Lower leg skin (tissue), 4 donors: ENCODE measurements at regions not wholly inside any gene's neighbourhood (a gene's known extent, or its start where the extent isn't known, plus 50 kb on each side); places are given as distances from the start of the nearest gene placed in this dataset.

Source experiments
- DNase-seq, 2 donors: peaks; one replicate each; pipeline ENCODE4 v3.0.0-alpha.2; 2019; ENCODE audit warnings: low spot score in 2 of 2
- H3K4me3 ChIP-seq: fragments of 200-600 bp; sonication (generic); 2 replicates; pipeline ENCODE4 v1.5.1; 2017; ENCODE audit warnings: mild to moderate bottlenecking, low read depth; ENCODE audit not compliant: poor library complexity, severe bottlenecking
- POLR2A ChIP-seq, 2 donors: fragments of 450-650 bp; IDR thresholded peaks; one replicate each; pipeline ENCODE4 v1.6.1; 2016 to 2017; ENCODE audit warnings: antibody characterized with exemption in 2 of 2, mild to moderate bottlenecking in 1 of 2, moderate library complexity in 1 of 2
- whole genome bisulfite sequencing, 2 donors: methylation state at CpG; one replicate each; pipeline ENCODE4 v1.1.5; 2018; 5-methylcytosine and 5-hydroxymethylcytosine counted together
- intact Hi-C: fragments of 100-400 bp; cut with DNase I; formaldehyde crosslinking; loops from one replicate; pipeline ENCODE4 v1.15.0; 2023; ENCODE audit warnings: low total_unique reads
- TF ChIP-seq, protein P1 (sequence below), 3 donors: fragments of 450-650 bp; IDR thresholded peaks; one replicate each; pipeline ENCODE4 v1.5.1; 2016; ENCODE audit warnings: antibody characterized with exemption in 3 of 3, mild to moderate bottlenecking in 3 of 3, moderate library complexity in 2 of 3

DNA sequence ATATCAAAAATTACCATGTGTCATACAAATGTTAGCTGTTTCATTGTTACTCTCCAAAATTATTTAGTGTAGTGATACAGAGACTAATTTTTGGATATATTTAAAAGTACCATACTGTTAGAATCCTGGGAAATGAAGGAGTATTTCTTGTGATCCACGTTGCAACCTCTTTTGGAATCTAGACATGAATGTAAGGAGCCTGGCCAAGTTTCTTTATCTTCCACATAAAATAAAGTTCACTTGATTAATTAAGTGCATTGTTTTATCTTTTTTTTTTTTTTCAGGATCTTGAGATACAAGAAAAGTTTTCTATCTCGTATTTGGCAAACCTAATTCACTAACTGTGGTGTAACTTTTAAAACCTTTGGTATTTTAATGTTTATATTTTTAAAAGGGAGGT, 270.7 kb downstream of the SOX4 start:
- intact Hi-C loops: no loop called here
- H3K4me3 ChIP-seq: no peak overlapping the region
- TF ChIP-seq, protein P1, sequence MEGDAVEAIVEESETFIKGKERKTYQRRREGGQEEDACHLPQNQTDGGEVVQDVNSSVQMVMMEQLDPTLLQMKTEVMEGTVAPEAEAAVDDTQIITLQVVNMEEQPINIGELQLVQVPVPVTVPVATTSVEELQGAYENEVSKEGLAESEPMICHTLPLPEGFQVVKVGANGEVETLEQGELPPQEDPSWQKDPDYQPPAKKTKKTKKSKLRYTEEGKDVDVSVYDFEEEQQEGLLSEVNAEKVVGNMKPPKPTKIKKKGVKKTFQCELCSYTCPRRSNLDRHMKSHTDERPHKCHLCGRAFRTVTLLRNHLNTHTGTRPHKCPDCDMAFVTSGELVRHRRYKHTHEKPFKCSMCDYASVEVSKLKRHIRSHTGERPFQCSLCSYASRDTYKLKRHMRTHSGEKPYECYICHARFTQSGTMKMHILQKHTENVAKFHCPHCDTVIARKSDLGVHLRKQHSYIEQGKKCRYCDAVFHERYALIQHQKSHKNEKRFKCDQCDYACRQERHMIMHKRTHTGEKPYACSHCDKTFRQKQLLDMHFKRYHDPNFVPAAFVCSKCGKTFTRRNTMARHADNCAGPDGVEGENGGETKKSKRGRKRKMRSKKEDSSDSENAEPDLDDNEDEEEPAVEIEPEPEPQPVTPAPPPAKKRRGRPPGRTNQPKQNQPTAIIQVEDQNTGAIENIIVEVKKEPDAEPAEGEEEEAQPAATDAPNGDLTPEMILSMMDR (IDR thresholded peaks at IDR 0.05): no peak
- TF ChIP-seq POLR2A (IDR thresholded peaks at IDR 0.05): no peak
- no peak for DNase-seq
- WGBS, 2 donors: 31 to 46% methylated on average over 2 of the region's 2 CpGs

DNA sequence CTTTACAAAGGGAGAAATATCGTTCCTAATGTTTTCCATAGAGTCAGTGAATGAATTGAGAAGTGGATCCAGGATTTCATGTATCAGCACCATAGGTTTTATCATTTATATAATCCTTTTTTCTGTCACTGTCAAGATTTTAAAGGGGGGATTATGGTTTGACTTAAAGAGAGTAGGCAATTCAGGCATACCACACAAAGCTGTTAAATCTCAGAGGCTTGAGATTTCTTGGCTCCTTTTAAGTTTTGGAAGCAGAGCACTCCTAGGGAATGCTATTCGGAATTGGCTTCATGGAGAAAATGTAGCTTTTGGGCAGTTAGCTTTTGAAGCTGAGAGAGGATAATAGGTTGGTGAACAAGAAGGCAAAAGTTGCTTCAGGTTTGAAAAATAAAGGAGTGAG, 274.7 kb downstream of the SOX4 start:
- DNase-seq: no peak
- 77 to 80% methylated on average over 2 of the region's 2 CpGs for WGBS, 2 donors
- no peak overlapping the region for H3K4me3 ChIP-seq
- intact Hi-C loops: no loop called here
- no peak for TF ChIP-seq POLR2A (IDR thresholded peaks at IDR 0.05)
- TF ChIP-seq, protein P1 (IDR thresholded peaks at IDR 0.05): no peak

DNA sequence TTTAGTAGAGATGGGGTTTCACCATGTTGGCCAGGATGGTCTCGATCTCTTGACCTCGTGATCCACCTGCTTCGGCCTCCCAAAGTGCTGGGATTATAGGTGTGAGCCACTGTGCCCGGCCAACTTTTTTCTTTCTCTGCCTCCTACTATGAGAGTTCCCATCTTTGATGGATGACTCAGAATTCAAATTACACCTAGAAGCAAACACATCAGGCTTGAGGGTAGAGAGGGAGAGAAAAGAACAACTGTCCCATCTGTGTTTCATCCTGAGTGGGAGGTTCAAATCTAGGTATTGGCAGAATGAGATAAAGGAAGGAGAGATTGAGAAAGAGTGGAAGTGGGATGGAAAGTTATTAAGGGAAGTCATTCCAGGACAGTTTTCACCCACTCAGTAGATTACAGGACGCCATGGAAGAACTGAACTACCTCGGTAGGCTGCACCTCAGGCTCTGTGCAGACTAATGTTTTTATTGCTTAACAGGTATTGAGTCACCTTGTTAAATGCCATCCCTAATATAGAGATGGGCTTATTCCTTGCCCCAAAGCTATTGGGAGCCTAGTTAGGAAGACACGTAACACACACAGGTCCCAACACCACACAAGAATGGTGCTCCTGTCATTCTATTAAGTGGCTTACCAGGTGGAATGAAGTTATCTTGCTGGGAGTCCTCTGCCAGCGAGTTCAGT, 275.7 kb downstream of the SOX4 start:
- no peak for TF ChIP-seq POLR2A (IDR thresholded peaks at IDR 0.05)
- TF ChIP-seq, protein P1 (IDR thresholded peaks at IDR 0.05): no peak

DNA sequence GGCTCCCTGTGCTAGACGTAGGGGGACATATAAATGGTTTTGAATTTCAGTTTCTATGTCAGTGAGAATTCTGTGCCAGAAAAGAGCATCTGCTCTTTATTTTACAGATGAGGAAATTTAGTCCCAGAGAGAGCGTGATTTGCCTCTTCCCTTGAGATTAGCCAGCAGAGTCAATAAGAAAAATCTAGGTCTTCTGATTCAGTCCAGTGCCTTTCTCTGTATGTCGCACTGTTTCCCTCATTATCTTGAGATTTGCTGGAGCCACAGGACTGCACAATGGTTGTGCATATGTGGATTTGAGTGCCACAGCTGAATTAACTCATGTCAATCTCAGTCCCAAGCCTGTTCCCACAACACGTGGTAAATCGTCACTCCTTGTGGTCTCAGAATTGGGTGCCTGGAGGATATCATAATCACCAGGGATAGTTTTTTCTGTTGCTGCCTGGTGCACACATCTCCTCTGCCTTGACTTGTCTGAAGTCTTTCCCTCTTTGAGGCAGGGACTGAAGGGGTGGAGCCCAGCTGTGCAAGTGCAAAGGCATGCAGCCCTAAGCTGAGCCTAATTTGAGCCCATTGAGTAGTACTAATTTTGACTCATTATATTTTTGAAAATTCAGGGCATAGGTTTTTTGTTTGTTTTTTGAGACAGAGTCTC, 276.7 kb downstream of the SOX4 start:
- 51 to 56% methylated on average over 5 of the region's 5 CpGs for WGBS, 2 donors
- TF ChIP-seq POLR2A (IDR thresholded peaks at IDR 0.05): no peak
- TF ChIP-seq, protein P1 (IDR thresholded peaks at IDR 0.05): no peak
- DNase-seq: no peak
- no peak overlapping the region for H3K4me3 ChIP-seq
- intact Hi-C loops: loop anchor here (5.0 kb wide), 1 partner anchor 243 kb away; no protein-coding TSS in a partner anchor

More for the DNA sequence above, 275.7 kb downstream of the SOX4 start:
- intact Hi-C loops: no loop called here
- H3K4me3 ChIP-seq: no peak overlapping the region
- WGBS, 2 donors: 63 to 65% methylated on average over 8 of the region's 8 CpGs
- DNase-seq: no peak

DNA sequence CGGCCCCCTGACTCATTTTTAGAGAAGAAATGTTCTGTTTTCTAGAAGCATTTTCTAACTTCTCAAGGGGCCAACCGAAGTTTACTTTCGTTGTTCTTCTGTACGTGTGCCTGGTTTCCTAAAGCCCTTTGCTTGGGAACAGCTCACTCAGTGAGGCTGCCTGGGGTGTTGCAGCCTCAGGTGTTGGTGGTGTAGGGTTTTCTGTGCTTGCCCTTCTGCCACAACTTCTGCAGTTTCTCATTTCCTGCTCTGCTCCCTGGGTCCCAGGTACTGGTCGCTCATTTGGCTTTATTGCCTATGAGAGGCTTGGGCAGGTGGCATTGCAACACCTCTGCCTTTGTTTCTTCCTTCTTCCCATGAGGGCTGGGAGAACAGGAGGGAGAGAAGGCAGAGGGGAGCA, 278.3 kb downstream of the SOX4 start:
- no peak overlapping the region for H3K4me3 ChIP-seq
- DNase-seq: no peak
- 79 to 94% methylated on average over 5 of the region's 5 CpGs for WGBS, 2 donors
- intact Hi-C loops: loop anchor here (5.0 kb wide), 1 partner anchor 245 kb away; no protein-coding TSS in a partner anchor
- TF ChIP-seq, protein P1 (IDR thresholded peaks at IDR 0.05): no peak
- TF ChIP-seq POLR2A (IDR thresholded peaks at IDR 0.05): no peak
